ENCODE measurements at regions not wholly inside any gene's neighbourhood (a gene's known extent, or its start where the extent isn't known, plus 50 kb on each side); places are given as distances from the start of the nearest gene placed in this dataset.

DNA sequence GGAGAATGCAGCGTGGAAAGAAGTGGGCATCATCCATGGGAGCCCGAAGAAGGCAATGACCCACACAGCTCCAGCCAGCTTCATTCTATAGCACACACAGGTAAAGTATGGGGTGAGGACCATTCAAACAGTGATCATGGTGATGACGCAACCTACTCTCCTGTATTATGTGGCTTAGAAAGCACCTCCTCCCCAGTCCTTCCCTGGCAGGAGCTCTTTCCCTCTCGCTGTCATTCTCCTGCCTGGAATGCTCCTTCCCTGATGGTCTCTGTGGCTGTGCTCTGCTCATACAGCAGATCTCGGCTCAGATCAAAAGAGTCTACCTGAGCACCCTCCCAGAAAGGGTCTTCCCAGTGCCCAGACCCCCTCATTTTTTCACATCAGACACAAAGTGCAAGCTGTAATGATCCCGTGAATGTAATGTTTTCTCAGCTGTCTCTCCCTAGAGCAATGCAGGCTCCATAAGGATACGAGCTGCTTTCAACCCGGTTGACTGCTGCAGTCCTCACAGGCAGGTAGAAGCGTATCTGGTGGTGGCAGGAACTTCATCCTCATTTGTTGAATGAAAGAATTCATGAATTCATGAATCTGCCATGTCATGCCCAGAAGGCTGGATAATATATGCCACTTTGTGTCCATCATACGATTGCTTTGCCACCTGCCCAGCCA is 248.8 kb downstream of the HS3ST3A1 start:
- DNase-seq = no peak

DNA sequence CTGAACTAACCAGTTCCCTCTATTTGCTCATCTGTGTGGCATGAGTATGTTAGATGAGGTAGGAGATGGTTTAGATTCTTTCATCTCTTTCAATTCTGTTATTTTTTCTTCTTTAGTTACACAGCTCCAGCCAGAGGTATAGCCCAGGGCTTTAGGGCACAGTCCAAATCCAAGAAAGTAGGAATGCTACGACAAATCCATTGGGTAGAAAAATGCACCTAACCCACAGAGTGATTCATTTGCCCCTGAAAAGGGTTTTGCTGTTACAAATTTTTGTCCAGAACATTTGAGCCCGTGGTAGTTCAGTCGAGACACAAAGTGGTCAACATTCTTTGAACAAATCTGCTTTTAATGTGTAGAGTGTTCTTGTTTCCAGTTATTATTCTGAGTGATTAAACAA is 250.7 kb downstream of the HS3ST3A1 start:
- no peak for DNase-seq

GRCh38 chr17:13350466-13350865 is 251.3 kb downstream of the HS3ST3A1 start:
- no peak for DNase-seq

DNA sequence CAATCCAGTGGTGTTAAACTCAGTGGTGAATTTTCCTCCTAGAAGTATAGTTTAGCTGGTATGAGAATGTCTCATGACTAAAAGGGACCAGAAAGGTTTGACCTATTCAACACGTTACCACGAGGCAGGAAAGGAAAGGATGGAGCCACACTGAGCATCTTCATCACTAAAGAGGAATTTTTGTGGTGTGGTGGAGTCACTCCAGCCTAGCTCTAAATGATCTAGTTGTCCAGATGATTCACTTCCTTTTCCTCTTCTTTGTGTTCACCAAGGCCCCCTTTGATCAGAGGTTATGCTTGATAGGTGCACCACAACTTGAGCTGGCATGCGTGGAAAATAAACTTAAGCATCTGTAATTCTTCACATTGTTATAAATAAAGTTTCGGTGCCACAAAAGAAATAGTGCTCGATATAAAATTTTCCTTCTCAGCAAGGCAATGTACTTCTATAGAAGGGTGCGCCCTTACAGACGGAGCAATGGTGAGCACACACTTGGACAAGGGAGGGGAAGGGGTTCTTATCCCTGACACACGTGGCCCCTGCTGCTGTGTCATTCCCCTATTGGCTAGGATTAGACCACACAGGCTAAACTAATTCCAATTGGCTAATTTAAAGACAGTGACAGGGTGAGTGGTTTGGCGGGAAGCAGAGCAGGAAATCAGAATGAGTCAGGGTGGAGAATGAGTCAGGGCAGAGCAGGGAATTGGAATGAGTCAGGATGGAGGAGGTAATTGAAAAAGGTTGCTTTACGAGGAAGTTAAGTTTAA is 254.6 kb downstream of the HS3ST3A1 start:
- no peak for DNase-seq

DNA sequence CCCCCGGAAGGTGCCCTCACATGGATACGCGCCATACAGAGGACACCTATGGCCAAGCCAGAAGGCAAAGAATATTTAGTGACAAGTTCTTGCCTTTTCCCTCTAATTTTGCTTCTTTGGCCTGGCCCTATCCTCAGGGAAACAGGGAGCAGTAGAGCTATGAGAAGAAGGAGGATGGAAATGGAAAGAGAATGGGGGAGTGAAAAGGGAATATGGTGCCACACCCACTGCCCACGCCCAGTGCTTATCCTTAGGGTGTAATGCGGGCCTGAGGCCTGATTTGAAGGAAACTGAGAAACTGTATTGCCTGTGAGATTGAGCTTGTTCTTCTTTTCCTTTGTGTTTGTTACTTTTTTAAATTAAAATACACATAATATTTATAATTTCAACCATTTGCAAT is 255.1 kb downstream of the HS3ST3A1 start:
- no peak for DNase-seq

DNA sequence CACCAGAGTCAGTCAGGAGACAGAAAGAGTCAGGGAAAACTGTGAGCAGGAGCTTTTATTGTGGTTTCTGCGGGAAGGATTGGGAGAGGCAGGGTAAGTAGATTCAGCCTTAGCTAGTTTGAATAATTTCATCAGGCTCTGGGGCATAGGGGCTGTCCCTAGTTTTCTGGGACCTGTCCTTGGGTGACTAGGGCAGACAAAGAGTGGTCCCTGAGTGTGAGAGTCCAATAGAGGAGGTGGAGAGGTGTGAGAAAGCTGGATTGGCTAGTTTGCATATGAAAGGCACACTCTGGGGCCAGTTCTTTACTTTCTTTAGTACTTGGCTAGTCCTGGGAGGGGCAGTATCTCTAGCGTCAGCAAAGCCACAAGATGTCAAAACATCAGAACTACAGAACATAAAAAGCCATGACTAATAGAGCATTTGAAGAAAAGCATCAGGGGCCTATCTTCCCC is 255.6 kb downstream of the HS3ST3A1 start:
- no peak for DNase-seq

DNA sequence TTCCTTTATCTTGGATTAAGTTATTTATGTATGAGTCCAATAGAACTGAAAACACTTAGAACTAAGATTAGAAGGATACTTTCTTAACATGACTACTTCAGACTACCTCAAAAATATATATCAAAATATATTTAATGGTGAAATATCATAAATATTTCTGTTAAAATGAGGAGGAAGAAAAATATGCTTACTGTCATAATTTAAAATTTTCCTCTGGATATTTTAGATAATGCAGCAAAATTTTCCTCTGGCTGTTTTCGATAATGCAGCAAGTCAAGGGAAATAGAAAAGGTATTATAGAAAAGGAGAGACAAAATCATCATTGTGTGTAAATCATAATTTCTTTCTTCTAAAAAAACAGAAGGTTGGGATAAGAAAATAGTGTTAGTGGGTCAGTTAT is 263.3 kb downstream of the HS3ST3A1 start:
- DNase-seq = no peak

DNA sequence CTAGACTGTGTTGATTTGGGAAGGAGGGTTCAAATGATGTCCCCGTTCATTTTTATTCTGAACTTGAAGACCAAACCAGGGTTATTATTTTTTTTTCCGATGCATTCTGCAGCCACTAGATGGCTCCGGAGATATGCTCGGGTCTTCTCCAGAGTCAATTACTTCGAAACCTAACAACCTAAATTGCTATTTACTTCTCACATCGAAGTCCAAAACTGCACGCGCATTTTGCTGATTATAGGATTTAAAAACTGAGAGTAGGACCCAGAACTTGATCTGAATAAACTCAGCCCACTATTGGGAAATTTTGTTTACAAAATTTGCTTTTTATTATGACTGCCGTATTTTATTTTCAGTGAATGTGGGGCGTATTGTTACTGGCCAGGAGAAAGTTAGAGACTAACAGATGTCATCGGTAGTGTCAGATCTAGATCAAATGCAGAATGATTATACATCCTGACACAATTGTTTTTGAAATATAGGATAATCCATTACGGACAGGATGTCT is 263.8 kb downstream of the HS3ST3A1 start:
- peak; percentile 4 for DNase-seq

GRCh38 chr17:13337151-13337550 is 264.6 kb downstream of the HS3ST3A1 start:
- DNase-seq = no peak

DNA sequence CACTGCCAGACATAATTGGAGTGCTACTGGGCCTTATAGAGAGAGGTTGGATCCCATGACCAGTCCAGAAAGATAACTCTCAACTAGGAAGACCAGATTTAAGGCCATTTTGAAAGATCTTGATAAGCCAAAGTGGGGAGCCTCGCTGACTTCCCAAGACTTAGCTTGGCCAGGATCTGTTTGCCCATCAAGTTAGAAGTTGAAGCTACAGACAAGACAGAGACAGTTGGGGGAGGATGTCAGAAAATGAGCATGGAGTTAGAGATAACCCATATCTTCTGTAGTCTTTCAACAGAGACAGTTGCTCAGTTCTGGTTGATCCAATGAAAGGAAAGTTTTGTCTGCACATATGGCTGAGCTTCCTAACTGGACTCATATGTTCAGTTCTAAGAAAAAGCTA is 267.4 kb downstream of the HS3ST3A1 start:
- DNase-seq = no peak

DNA sequence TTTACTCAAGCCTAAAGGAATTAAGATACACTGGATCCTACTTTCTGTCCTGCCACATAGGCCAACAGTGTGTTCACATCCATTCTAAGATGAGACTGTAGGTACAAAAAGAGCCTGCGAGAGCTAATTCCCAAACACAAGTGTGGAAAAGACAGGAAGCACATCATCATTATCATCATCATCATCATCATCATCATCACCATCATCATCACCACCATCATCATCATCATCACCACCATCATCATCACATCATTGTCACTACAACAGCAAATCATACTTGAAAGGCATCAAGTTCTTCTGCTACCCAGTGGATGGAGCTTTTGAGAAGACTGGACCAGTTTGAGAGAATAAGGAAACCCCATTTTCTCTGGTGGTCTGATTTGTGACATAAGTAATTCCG is 268.1 kb downstream of the HS3ST3A1 start:
- no peak for DNase-seq

- no peak for DNase-seq
These were observed 269.5 kb downstream of the HS3ST3A1 start for GRCh38 chr17:13332207-13332606.

DNA sequence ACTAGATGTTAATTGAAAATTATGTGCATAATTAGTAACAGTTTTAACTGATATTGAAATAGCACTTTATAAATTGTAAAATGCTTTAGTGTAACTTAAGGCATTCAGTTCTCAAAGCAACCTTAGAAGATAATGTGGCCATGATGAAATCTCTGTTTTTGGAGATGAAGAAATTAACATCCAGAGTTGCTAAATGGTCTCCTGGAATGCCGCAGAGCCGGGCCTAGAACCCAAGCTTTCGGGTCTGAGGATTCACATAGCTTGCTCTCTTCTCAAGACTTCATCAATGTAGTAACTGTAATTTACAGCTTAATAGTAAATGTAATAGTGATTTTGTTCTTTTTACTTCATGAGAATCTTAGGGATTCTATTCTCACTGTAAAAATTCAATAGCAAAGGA is 272.3 kb downstream of the HS3ST3A1 start:
- DNase-seq = no peak

DNA sequence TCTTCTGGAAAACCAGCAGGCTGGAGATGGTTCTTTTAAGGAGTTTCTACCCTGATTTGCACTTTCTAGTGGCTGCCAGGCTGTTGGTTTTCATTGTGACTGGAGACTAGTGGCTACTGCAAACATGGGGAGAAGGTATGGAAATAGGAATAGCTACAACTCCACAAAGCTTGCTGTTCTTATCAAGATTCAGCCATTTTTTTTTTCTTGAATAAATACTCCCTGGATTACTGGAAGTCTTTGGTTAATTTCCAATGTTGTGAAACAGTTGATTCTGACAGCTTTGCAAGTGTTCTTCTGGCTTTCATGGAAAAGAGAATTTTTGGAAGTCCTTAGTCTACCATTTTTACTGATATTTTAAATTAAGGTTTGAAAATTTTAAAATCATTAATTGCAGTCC is 277.7 kb downstream of the HS3ST3A1 start:
- no peak for DNase-seq

DNA sequence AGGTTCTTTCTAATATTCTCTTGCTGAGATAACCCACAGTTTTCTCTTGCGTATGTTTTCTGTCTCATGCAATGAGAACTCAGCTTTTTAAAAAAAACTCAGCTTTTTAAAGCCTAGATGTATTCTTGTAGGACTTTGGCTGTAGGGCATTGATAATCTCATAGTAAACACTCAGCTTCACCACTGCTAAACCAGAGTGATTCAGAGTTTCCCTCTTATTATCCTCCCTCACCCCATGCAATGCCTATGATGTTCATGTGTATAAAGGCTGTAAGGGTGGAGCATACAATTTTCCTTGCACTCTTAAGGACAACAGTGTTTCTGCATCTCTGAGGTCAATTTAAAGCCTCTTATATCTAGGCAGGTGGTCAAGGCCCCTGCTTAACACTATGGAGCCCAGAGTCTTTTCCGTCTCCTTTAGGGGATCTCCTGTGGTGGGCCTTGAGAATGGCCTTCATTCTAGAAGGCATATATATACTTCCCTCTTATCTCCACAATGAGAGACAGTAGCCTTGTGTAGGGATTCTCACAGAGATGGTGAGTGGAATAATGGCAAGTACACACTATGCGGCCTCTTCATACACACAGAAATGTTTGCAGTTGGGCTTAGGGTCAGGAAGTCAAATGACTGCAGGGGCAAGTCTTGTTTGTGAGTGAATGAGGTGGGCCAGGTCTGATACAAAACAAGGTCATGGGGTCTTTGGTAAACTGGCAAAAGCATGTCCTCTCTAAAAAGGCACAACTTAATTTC is 279.6 kb downstream of the HS3ST3A1 start:
- no peak for DNase-seq

DNA sequence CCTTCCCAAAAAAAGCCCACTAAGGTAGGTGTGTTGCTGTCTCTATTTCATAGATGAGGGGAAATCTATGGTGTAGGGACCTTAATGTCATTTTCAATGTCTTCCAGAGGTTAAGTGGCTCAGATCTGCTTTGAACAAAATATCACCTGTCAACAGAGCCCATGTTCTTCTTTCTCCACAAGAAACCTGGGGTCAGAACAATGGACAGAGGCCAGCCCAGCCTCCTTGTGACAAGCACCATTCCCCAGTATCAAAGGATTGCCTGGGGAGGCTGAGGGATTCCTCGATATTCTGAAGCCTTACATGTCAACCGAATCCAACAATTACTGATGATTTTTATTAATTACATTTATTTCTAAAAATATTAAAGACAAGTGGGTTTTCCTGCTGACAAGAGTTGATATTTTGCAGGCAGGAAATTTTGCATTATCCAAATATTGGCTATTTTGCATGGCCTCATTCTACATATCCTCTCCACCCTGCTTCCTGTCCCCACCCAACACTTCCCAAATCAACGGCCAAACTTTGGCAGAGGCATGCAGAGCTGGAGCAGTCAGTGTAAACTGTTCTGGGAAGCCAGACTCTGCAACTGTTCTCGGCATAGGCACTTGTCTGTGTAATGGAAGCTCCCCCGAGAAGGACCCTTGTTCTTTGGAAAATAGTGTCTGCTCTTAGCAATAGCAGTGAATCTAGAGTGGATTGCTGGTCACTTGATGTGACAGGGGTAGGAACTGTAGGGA is 281.5 kb downstream of the HS3ST3A1 start:
- DNase-seq = no peak

DNA sequence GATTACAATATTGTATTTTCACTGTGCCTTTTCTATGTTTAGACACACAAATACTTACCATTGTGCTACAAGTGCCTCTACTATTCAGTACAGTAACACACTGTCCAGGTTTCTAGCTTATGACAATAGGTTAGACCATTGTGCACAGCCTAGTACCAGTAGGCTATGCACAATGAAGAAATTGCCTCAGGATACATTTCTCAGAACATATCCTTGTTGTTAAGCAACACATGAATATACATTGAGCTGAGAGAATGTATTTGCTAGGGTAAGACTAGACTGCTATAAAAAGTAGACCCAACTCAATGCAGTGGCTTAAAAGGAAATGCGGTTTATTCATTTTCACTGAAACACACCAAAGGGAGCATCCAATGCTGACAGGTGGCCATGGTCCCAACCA is 285.1 kb downstream of the HS3ST3A1 start:
- DNase-seq = no peak

DNA sequence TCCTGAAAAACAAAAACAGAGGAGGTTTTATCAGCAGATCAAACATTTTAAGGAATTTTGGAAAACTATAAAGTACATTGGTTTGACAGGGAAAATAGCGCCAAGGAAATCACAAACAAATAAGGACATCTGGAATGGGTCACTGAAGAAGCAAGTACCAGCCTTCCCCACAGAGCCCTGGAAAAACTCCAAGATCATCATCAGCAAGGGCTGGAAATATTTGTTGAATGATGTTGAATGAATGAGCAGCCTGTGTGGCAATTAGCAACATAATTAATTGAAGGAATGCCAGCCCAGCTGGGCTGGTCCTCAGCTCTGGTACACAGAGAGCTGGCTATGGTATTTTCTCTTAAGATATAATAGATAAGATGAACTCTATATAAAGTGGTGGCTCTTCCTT is 290.4 kb downstream of the HS3ST3A1 start:
- DNase-seq = no peak

- DNase-seq = no peak
These were observed 290.9 kb downstream of the HS3ST3A1 start for GRCh38 chr17:13310858-13311257.

DNA sequence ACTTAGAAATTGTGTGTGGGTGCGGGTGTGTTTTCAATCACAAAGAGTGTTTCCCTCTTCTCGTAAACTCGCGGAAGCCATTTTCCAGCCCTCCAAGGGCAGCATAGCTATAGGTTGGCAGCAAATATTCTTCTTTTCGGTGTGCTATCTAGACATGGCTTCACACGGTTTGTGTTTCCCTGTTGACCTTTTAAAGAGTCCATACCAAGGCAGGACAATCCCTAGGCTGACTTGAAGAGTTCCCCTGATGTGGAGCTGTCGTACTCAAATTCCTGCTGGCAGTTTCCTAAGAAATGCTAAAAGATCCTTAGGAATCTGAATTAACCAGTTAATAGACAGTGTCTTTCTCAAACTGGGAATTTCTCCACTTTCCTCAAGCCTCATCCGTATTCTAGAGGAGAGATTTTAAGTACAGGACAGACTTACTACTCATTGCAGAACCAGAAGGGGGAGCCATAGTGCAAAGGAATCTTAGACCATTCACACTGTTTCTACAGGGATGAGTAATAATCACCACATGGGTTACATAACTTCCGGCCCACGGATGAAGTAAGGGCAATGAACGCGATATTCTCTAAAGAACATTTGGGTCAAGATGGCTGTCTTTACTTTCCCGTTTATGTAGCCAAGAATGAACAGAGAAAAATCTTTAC is 288.6 kb upstream of the ELAC2 start:
- no peak for DNase-seq

DNA sequence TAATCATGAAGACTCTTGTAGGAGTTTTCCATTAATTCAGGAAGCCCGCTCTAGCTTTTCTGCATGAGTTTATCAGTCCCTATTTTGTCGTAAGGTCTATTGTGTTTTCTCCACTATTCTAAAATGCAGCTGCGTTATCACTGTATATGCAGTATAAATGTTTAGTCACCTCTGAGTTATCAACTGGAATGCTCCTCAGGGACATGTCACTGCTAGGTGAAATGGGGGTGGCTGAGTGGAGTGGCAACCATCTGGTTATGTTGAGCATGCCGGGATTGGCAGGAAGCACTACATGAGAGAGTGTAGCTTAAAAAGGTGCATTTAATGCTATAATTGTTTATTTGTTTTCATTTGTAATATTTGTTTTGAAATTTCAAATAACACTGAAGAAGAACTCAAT is 285.2 kb upstream of the ELAC2 start:
- no peak for DNase-seq

GRCh38 chr17:13302419-13302818 is 284.6 kb upstream of the ELAC2 start:
- DNase-seq = no peak

All from central memory CD4-positive, alpha-beta T cell (primary cell).